PFSK-1 (cell line): ENCODE measurements at regions not wholly inside any gene's neighbourhood (a gene's known extent, or its start where the extent isn't known, plus 50 kb on each side); places are given as distances from the start of the nearest gene placed in this dataset.

Experiments
- POLR2AphosphoS5 ChIP-seq: IDR thresholded peaks from 2 replicates; pipeline ENCODE4 v1.6.1; 2012; ENCODE audit warnings: low read depth, mild to moderate bottlenecking, control low read depth, low read length, moderate library complexity
- REST ChIP-seq, 2 experiments: IDR thresholded peaks; 2 replicates each; pipeline versions ENCODE4 v1.6.1 to v1.8.0; 2011 to 2012; ENCODE audit warnings: low read depth in 2 of 2, low read length in 2 of 2, control low read depth in 1 of 2, inconsistent platforms in 1 of 2, mild to moderate bottlenecking in 1 of 2, moderate library complexity in 1 of 2; ENCODE audit not compliant: insufficient read depth in 1 of 2
- SIN3A ChIP-seq: IDR thresholded peaks from 2 replicates; pipeline ENCODE4 v1.6.1; 2012; ENCODE audit warnings: mild to moderate bottlenecking, low read length, moderate library complexity, borderline replicate concordance; ENCODE audit not compliant: insufficient read depth
- TAF1 ChIP-seq: IDR thresholded peaks from 2 replicates; pipeline ENCODE4 v1.6.1; 2012; ENCODE audit warnings: low read length, control low read depth, borderline replicate concordance; ENCODE audit not compliant: insufficient read depth

DNA sequence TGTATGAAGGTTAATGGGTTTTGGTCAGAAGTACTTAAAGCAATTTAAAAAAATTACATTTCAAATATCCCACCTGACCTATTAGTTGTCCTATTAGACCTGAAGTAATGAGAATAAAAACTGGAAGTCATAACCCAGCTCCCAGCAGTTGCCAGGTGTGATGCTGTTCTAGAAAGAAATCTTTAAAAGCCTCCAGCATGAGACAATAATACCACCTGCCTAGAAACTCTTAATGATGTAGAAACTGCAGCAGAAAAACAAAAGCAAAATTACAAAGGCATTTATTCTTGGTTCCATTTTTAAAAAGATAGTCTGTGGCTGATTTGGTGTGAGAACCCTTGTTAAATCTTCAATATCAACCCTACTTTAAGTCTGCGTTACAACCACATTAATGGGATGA, 1137.7 kb upstream of the TENM3 start:
- TF ChIP-seq TAF1 (no peak), POLR2AphosphoS5 (no peak), REST (IDR thresholded peaks at IDR 0.05; ENCODE audit: insufficient read depth in 1 of 2, low read depth in 2 of 2, low read length in 2 of 2) (no peak), SIN3A (no peak)
